ENCODE measurements at regions not wholly inside any gene's neighbourhood (a gene's known extent, or its start where the extent isn't known, plus 50 kb on each side); places are given as distances from the start of the nearest gene placed in this dataset.

- no peak overlapping the region for H3K27ac ChIP-seq (ENCODE audit: low read length in 2 of 2)
- H4K20me1 ChIP-seq (ENCODE audit: control insufficient read depth, insufficient read depth, low read length, poor library complexity, severe bottlenecking) = no peaks in the 10 kb centered on the region
- peaks cover 10 to 12% of the 10 kb centered on the region in 2 donors for H3K4me1 ChIP-seq (ENCODE audit: control insufficient read depth in 2 of 2, insufficient read depth in 2 of 2, low read length in 2 of 2)
- H3K27me3 ChIP-seq (replicated peaks in 1 of 4; ENCODE audit: control extremely low read depth in 1 of 4, control insufficient read depth in 3 of 4, insufficient read depth in 4 of 4, low read length in 3 of 4) = peaks cover 0 to 19% (median 0%) of the 10 kb centered on the region in 4 experiments
- Mint-ChIP-seq H3K27me3 (peaks cover 5% of the 10 kb centered on the region), H3K27ac (no peak overlapping the region), H3K4me3 (no peak overlapping the region), H3K4me1 (peaks cover 6% of the 10 kb centered on the region), H3K9me3 (ENCODE audit: insufficient read depth) (no peaks in the 10 kb centered on the region)
- CTCF ChIA-PET = no interaction called here
- H3K79me2 ChIP-seq (ENCODE audit: control insufficient read depth, insufficient read depth, low read length) = no peaks in the 10 kb centered on the region
- no peaks in the 10 kb centered on the region for H3K36me3 ChIP-seq (replicated peaks in 1 of 2; ENCODE audit: control extremely low read depth in 1 of 2, control insufficient read depth in 1 of 2, extremely low read depth in 1 of 2, insufficient read depth in 2 of 2, low read length in 1 of 2)
- no peak for TF ChIP-seq CTCF (IDR thresholded peaks at IDR 0.05)
- TF ChIP-seq EZH2 (IDR thresholded peaks at IDR 0.05; ENCODE audit: borderline replicate concordance, insufficient read depth, low read depth, low read length, poor library complexity, severe bottlenecking) = no peak
- DNase-seq = no peak
- H3K9me3 ChIP-seq (ENCODE audit: control extremely low read depth in 1 of 3, control insufficient read depth in 2 of 3, insufficient read depth in 1 of 3, low read length in 2 of 3) = peaks cover 0 to 16% (median 0%) of the 10 kb centered on the region in 3 donors
- POLR2A ChIA-PET = no interaction called here
- intact Hi-C loops (cut with micrococcal nuclease) = no loop called here
- ATAC-seq (ENCODE audit: low read depth) = no peak
- H3K9ac ChIP-seq (ENCODE audit: low read length) = no peak overlapping the region
- H3K4me2 ChIP-seq (replicated peaks; ENCODE audit: low read depth, low read length, poor library complexity, severe bottlenecking) = no peak overlapping the region
- 94% methylated on average over 23 of the region's 23 CpGs for WGBS (ENCODE audit: insufficient coverage)
- no peak overlapping the region for H3K4me3 ChIP-seq (ENCODE audit: control extremely low read depth in 1 of 5, extremely low read depth in 1 of 5, insufficient read depth in 1 of 5, low read depth in 2 of 5, low read length in 4 of 5)
- no peak overlapping the region for H2AFZ ChIP-seq (ENCODE audit: insufficient read depth, low read depth, low read length, poor library complexity, severe bottlenecking)
Measured at GRCh38 chr6:170461556-170462365, 91.3 kb downstream of the PSMB1 start.

- Histone ChIP-seq H3K9ac (ENCODE audit: low read length) (no peak overlapping the region), H3K79me2 (ENCODE audit: control insufficient read depth, insufficient read depth, low read length) (no peaks in the 10 kb centered on the region), H3K4me2 (replicated peaks; ENCODE audit: low read depth, low read length, poor library complexity, severe bottlenecking) (no peak overlapping the region), H2AFZ (ENCODE audit: insufficient read depth, low read depth, low read length, poor library complexity, severe bottlenecking) (no peak overlapping the region), H3K4me1 (ENCODE audit: control insufficient read depth in 2 of 2, insufficient read depth in 2 of 2, low read length in 2 of 2) (peaks cover 10 to 12% of the 10 kb centered on the region in 2 donors), H3K4me3 (ENCODE audit: control extremely low read depth in 1 of 5, extremely low read depth in 1 of 5, insufficient read depth in 1 of 5, low read depth in 2 of 5, low read length in 4 of 5) (no peak overlapping the region), H3K27ac (ENCODE audit: low read length in 2 of 2) (no peak overlapping the region), H3K9me3 (ENCODE audit: control extremely low read depth in 1 of 3, control insufficient read depth in 2 of 3, insufficient read depth in 1 of 3, low read length in 2 of 3) (peaks cover 0 to 16% (median 0%) of the 10 kb centered on the region in 3 donors), H3K36me3 (replicated peaks in 1 of 2; ENCODE audit: control extremely low read depth in 1 of 2, control insufficient read depth in 1 of 2, extremely low read depth in 1 of 2, insufficient read depth in 2 of 2, low read length in 1 of 2) (no peaks in the 10 kb centered on the region), H3K27me3 (replicated peaks in 1 of 4; ENCODE audit: control extremely low read depth in 1 of 4, control insufficient read depth in 3 of 4, insufficient read depth in 4 of 4, low read length in 3 of 4) (peaks cover 0 to 19% (median 0%) of the 10 kb centered on the region in 4 experiments), H4K20me1 (ENCODE audit: control insufficient read depth, insufficient read depth, low read length, poor library complexity, severe bottlenecking) (no peaks in the 10 kb centered on the region)
- intact Hi-C loops (cut with micrococcal nuclease) = no loop called here
- WGBS (ENCODE audit: insufficient coverage) = 94% methylated on average over 10 of the region's 10 CpGs
- DNase-seq (no peak), ATAC-seq (ENCODE audit: low read depth) (no peak)
- TF ChIP-seq CTCF (IDR thresholded peaks at IDR 0.05) (no peak), EZH2 (IDR thresholded peaks at IDR 0.05; ENCODE audit: borderline replicate concordance, insufficient read depth, low read depth, low read length, poor library complexity, severe bottlenecking) (no peak)
- Mint-ChIP-seq H3K4me3 (no peak overlapping the region), H3K4me1 (peaks cover 6% of the 10 kb centered on the region), H3K27me3 (peaks cover 5% of the 10 kb centered on the region), H3K27ac (no peak overlapping the region), H3K9me3 (ENCODE audit: insufficient read depth) (no peaks in the 10 kb centered on the region)
- ChIA-PET POLR2A (no interaction called here), CTCF (no interaction called here)
Measured at GRCh38 chr6:170461111-170461510, 92.0 kb downstream of the PSMB1 start.

Data from B cell (primary cell).